HCT116 (cell line): ENCODE measurements at regions not wholly inside any gene's neighbourhood (a gene's known extent, or its start where the extent isn't known, plus 50 kb on each side); places are given as distances from the start of the nearest gene placed in this dataset.

Experiments
- CTCF ChIP-seq, 3 experiments: fragments of 200-600 bp in 1 of 3; sonication (generic) in 1 of 3; IDR thresholded peaks in 2 of 3; conservative IDR thresholded peaks in 1 of 3; 2 replicates each; pipeline ENCODE4 v1.5.1; 2012 to 2017; ENCODE audit warnings: low read depth in 2 of 3, low read length in 2 of 3, antibody characterized with exemption in 1 of 3, borderline replicate concordance in 1 of 3, control low read depth in 1 of 3, mild to moderate bottlenecking in 1 of 3, mixed read lengths in 1 of 3, mixed run types in 1 of 3, moderate library complexity in 1 of 3; ENCODE audit not compliant: insufficient read depth in 1 of 3
- POLR2A ChIP-seq: IDR thresholded peaks from 2 replicates; pipeline ENCODE4 v1.7.0; 2011; ENCODE audit warnings: borderline replicate concordance; ENCODE audit not compliant: insufficient read depth, insufficient read length; ENCODE audit errors: extremely low read depth
- POLR2AphosphoS5 ChIP-seq: IDR thresholded peaks from 2 replicates; pipeline ENCODE4 v1.6.1; 2011; ENCODE audit warnings: mild to moderate bottlenecking, low read depth, low read length, moderate library complexity
- TCF7L2 ChIP-seq: IDR thresholded peaks from 2 replicates; pipeline ENCODE4 v1.7.0; 2011; ENCODE audit warnings: borderline replicate concordance, inconsistent platforms; ENCODE audit not compliant: insufficient read depth, insufficient read length; ENCODE audit errors: extremely low read depth

DNA sequence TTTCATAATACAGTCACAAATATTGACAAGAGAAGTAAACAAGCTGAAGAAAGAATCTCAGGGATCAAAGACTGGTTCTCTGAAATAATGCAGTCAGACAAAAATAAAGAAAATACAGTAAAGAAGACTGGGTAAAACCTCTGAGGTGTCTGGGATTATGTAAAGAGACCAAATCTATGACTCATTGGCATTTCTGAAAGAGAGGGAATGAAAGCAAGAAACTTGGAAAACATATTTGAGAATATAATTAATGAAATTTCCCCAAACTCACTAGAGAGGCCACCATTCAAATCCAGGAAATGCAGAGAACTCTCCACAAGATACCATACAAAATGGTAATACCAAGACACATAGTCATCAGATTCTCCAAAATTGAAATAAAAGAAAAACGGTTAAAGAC, 53.0 kb upstream of the GPC6 start:
- no peak for TF ChIP-seq POLR2A
- TF ChIP-seq POLR2AphosphoS5, result no peak
- TF ChIP-seq CTCF (IDR thresholded peaks at IDR 0.05 in 2 of 3, conservative IDR thresholded peaks at IDR 0.05 in 1 of 3; ENCODE audit: borderline replicate concordance in 1 of 3, insufficient read depth in 1 of 3, low read depth in 2 of 3, low read length in 2 of 3), result no peak
- no peak for TF ChIP-seq TCF7L2
